AG08395 (cell line): ENCODE measurements at regions not wholly inside any gene's neighbourhood (a gene's known extent, or its start where the extent isn't known, plus 50 kb on each side); places are given as distances from the start of the nearest gene placed in this dataset.
"Not testable (repeated sequence)": the region's sequence is repeated elsewhere in the genome, so short reads cannot be mapped to it uniquely, and the experiment has no call there.

Source experiments
- DNase-seq: peaks from one replicate; pipeline ENCODE4 v3.0.0; 2012; ENCODE audit warnings: mixed read lengths, low spot score

DNA sequence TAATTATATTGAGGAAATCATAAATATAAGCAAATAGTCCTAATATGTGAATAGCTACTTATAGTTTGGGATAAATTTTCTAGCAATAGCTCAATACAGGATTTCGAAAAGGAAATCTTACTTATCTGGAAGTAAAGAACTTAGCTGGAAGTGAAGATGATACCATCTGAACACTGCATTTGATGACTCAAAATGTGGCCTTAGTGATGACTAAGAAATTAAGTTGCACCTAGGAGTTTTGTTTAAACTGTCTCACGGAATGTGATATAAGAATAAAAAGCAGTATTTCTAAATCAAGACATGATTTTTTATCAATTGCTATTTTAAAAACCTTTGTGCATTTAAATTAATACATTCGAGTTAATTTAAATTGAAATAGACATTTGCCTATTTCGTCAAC is 91.2 kb downstream of the EOMES start:
- DNase-seq: peak; percentile 32

DNA sequence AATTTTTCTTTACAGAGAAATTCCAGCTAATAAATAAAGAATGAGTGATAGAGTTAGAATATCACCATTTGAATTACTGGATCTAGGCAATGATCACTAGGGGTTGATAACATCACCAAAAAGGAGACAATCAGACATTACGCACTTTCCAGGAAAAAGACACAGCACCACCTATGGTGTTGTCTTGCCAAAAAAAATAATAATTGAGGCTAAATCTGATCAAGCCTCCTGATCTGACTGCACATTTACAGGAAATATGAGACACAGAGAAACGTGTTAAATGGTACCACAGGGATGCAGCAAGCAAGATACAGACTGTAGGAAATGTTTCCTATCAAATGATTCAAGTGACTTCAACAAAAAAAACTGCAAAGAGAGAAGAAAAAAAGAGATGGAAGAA is 92.8 kb downstream of the EOMES start:
- no peak for DNase-seq

DNA sequence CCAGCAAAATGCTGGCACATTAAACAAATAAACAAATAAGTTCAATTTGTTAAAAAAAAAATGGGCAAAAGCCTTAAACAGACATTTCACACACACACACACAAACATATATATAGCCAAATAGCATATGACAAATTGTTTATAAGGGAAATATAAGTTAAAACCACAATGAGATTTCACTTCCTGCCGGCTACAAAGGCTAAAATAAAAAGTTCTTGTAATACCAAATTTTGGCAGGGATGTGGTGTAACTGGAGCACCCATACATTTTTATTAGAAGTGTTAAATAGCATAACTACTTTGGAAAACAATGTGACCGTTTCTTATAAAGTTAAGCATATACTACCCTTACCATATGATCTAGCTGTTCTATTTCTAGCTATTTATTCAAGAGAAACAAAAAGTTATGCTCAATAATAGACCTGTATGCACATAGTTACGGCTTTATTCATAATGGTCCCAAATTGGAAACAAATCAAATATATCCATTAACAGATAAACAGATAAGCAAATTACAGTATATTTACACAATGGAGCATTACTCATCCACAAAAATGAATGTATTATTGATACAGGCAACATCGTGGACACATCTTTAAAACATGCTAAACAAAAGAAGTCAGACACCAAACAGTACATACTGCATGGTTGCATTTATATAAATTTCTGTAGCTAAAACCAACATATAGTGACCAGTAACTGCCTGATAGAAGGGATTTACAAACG is 93.9 kb downstream of the EOMES start:
- DNase-seq: no peak

DNA sequence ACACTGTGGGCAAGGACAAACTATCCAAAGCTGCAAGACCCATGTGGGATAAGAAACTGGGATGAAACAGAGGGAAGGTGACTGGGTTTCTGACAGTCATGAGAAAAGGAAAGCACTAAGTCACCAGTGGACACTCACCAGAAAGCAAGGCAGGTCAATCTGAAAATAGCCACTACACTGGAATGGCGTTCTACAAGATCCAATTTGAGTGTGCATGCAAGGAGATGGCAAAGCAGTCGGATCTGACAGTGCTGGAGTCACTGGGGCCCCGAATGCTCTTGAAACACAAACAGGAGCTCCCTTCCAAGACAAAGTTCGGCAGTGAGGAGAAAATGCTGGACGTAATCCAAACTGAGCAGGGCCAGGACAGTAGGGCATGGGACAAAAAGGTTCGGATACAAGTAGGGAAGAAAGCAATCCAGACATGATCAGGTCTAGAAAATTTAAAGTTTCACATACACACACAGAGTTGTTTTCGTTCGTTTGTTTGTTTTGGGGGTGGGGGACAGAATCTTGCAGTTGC is 95.5 kb downstream of the EOMES start:
- no peak for DNase-seq

DNA sequence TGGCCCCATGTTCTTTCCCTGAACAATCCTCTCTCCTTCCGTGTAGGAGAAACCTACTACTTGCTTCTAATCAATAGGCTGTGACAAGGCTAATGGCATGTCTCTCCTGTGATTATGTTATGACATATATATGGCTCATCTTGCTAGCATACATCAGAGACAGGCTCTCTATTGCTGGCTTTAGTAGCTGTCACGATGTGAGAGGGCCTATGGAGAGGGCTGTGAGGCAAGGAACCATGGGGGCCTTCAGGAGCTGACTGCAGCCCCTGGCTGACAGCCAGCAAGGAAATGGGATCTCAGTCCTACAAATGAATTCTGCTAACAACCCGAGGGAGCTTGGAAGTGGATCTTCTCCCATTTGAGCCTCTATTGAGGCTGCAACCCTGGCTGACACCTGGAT is 96.3 kb downstream of the EOMES start:
- DNase-seq: no peak

DNA sequence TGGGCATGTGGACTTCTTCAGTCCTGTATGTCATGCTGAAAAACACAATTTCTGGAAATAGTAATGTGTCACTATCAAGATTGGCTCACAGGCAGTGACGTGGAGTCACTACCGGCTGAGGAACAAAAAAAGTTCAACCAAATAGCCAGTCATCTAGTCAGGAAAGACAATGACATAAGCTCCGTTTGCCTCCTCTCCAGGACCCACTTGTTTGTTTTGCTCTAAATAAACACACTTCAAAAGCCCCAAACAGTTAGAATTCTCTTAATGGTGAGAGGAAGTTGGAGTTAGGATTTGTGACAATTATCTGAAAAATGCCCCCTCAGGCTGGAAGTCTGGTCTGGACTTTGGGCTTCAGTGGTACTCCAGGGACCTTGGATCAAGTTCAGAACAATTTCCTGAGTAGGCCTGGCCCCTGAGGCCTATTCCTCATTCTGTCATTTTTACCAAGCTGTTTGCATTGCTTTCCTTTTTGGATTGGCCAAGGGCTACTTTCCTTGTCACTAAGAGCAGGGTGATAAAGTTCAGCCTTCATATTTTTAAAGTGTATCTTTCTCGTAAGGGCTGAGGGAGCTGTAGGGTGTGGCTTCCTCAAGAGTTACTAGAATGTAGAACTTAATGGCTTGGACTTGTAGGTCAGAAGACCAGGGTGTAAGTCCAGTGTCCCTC is 98.9 kb downstream of the EOMES start:
- no peak for DNase-seq

DNA sequence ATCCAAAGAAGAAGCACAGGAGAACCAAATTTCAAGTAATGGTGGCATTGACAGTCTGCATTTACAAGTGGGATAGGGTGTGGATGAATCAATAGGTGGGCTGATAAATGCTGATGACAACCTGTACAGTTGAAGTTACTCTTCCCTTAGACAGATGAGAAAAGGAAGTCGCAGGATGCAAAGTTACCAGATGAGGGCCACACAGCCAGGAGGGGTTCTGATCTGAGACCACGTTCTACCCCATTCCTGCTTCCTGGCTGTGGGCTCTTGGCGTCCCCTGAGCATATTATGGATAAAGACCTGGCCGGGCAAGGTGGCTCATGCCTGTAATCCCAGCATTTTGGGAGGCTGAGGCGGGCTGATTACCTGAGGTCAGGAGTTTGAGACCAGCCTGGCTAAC is 104.6 kb downstream of the EOMES start:
- DNase-seq: no peak

DNA sequence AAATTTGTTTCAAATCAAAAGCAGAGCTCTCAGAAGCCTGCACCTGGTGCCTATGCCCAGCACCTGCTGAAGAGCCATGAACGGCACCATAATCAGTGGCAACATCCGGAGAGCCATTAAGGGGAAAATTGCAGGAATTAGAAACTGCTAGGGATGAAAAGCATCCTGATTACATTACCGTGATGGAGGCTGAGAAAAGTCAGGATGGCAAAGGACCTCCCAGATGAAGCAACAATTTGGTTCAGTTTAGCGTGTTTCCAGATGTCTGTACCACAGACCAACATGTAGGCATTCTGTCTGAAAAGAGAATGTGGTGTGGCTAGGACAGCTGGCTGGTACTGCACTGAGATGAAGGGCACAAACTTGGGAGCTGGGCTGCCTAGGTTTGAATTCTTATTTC is 106.1 kb downstream of the EOMES start:
- DNase-seq: no peak

DNA sequence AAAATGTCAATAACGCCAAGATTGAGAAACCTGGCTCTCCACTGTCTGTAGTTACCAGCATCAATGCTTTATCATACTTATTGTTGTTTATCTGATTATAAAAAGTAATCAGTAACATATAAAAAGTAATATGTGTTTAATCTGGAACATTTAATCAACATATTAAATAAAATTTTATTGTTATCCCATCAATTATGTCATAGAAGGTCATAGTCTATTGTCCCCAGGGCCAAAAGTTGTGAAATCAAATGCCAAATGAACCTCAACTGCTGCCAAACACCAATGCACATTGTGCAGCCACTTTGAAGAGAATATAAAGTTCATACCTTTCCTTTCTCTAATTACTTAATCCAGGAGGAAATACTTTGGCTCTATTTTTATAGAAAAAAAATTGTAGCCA is 106.6 kb downstream of the EOMES start:
- no peak for DNase-seq

DNA sequence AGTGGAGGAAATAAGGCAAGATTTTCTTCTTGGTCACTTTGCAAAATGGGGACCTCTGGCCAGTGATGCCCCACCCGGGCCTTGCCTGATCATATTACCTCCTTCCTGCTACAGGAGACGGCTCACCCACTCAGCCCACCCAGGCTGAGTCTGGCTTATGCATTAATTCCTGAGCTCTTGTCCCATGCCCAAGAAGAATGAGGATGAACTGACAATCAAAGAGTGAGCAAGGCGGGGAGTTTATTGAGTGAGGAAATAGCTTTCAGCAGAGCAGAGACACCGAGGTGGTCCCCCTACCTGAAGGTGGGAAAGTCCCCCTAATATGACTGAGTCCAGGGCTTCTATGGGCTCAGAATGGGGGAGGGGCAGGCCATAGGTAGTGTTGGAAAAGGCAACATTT is 107.5 kb downstream of the EOMES start:
- no peak for DNase-seq

DNA sequence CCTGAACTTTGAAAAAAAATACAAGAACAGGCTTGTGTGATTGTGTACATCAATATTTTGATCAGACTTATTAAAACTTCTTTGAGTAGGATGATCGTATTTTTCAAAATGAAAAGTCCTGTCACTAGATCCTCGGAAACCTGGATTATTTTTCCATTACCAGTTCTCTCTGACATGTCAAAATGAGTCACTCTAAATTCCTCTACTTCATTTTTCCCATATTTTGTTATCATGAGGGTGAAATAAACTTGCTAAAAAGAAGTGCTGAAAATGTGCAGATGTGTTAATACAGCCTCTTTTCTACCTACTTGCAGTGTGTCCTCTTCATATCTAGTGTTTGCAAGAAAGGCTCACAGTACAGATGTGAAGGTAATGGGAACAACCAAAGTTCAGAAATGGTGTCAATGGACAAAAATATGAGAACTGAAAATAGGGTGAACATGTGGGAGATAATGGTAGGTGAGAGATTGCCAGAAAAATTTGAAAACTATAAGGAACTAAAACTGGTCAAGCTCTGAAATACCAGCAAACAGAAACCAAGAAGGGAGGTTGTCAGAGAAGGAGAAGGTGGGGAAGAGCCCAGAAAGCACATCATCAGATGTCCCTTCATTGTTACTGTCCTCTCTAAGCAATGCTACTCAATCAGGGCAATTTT is 108.2 kb downstream of the EOMES start:
- peak; percentile 48 for DNase-seq

DNA sequence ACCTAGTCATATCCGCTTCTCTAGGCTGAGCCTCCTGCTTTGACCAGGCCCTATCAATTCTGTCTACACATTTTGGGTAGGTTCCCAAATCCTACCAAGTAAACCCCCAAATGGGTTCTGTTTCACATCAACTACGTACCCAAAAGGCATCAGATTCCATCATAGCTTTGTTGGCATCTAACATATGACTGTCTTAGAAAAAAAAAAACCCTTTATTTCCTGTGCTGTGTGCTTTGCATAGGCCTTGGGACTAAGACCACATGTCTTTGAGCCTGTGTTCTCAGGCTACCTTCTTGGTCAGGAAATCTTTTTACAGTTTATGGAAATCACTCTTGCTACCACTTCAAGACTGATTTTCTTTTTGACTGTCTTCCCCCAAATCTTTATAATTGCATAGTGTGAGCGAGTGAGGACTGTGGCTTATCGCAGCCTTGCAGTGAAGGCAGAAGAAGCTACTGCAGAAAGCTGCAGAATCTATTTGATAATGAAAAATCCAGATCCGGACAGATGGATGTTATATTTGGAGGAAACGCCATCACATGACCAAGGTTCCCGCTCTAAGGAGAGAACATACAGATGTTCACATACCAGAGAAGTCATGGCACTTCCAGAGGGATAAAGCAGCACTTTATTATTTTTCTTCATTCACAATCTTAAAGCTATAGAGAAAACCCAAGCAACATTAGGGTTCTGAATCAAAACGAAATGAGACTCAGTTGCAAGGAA is 111.2 kb downstream of the EOMES start:
- no peak for DNase-seq

DNA sequence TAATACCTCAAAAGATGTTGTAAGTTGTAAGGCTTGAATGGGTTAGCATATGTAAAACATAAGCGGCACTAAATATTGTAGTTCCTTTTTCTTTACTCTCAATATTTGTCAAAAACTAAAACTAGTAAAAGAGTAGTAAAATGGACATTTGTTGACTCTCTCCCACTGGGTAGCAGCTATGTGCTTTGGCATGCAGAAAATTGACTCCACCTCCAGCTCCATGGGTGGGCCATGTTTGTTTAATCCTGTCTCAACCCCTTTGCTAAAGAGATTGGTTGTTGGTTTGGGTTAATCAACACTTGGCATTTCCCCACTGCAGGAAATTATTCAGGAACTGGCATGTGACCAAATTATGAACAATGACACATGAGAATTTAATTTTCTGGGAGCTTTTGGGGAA is 114.8 kb downstream of the EOMES start:
- DNase-seq: peak; percentile 36

DNA sequence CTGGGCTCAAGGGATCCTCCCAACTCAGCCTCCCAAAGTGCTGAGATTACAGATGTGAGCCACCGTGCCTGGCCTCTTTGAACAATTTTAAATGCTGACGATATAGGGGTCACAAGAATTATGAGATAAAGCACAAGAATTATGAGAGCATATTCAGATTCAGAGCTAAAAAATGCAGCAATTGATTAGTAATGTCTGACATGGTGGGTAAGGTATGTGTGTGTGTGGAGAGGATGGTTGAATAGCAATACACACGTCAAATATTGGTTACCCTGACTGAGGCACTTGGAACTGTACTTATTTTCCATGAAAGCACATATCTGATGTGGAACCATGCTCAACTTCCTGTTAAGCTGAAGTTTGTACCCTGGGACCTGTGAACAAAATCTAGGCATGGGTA is 115.6 kb downstream of the EOMES start:
- DNase-seq: no peak

DNA sequence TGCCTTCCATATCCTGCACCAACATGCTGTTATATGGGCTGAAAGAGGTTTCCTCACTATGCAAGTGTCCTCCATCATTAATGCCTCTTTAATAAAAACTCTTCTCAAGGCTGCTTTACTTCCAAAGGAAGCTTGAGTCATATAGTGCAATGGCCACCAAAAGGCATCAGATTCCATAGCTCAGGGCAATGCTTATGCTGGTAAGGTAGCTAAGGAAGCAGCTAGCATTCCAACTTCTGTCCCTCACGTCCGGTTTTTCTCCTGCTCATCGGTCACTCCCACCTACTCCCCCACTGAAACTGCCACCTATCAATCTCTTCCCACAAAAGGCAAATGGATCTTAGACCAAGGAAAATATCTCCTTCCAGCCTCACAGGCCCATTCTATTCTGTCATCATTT is 117.1 kb upstream of the SLC4A7 start:
- not testable (repeated sequence) for DNase-seq

DNA sequence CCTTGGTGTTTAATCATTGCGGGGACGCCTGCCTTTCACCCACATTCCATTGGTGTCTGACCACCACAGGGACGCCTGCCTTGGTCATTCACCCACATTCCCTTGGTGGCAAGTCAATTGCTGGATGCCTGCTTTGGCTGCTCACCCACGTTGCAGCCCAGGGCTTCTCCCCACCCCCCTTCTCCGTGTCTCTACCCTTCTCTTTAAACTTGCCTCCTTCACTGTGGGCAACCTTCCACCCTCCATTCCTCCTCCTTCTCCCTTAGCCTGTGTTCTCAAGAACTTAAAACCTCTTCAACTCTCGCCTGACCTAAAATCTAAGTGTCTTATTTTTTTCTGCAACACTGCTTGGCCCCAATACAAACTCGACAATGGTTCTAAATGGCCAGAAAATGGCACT is 115.6 kb upstream of the SLC4A7 start:
- DNase-seq: not testable (repeated sequence)

DNA sequence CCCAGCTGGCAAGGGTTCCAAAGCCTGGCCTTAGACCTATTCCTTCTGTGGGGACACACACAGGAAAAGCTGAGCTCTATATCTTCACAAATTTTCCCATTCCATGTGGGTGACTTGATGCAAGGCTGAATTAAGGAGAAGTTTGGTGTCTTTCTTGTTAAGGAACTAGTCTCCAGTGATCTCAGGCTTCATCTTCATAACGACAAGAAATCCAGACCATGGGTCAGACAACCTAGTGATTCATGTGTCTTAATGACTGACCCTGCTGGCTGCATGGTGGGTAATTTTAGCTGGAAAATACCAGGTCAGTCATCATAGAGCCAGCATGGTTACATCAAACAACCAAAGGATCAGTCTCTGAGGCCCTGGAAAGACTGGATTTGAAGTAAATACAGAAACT is 112.7 kb upstream of the SLC4A7 start:
- peak; percentile 52 for DNase-seq

DNA sequence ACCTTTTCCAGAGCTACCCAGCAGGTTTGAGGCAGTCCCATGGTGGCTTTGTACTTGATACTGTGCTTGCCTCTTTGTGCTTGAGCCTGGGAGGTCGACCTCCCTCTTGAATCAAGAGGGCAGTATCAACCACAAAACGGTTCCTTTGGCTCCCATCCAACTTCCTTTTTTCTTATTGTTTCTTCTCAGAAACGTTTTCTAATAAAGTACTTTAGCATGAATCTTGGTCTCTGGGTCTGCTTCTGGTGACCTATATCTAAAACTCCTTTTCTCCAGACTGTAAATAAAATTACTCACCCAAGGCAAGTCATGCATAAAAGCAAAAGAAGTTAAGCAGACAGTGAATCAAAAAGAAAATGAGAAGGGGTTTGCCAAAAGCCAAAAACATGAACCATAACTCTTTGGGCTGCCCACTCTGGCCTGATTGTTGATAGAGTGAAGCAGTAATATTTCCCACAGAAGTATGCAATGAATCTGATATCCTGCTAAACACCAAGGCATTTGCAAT is 112.2 kb upstream of the SLC4A7 start:
- DNase-seq: no peak

DNA sequence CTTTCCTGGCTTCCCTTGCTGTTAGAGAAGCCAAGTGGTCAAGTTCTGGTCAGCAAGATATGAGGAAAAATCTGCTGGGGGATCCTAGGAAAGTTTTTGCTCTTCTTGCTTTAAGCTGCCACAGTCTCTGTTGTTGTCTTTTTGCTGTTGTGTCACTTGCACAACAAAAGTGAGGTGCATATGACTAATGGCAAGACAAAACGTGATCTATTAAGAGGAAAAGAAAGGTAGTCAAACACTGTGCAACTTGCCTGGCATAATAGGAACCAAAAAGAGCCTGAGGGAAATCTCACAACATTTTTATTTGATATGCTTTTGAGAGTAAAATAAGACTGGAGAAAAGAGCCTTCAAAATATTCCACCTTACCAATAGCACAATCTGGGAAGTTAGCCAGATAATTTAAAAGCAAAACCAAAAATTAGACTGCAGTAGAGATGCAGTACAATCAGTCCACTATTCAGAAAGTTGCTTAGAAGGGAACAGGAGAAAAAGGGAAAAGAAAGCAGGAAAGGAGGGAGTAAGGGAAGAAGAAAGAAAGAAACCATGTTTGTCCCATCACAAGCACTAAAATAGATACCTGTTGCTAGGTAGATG is 110.0 kb upstream of the SLC4A7 start:
- DNase-seq: no peak

DNA sequence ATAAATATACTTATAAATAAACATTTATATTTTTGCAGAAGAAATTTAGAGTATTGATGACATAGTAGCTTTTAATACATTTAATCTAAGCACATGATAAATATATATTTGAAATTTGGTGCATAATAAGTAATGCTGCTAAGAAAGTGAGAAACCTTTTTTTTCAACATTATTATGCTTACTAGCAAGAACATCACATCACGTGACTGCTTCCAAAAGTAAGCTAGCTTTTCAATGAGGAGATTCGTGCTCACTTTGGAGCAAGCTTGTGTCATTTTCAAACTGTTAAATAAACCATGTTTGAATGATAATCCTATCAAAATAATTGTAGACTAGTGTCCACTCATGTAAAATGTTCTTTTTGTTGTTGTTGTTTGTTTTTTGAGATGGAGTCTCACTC is 109.0 kb upstream of the SLC4A7 start:
- DNase-seq: no peak

DNA sequence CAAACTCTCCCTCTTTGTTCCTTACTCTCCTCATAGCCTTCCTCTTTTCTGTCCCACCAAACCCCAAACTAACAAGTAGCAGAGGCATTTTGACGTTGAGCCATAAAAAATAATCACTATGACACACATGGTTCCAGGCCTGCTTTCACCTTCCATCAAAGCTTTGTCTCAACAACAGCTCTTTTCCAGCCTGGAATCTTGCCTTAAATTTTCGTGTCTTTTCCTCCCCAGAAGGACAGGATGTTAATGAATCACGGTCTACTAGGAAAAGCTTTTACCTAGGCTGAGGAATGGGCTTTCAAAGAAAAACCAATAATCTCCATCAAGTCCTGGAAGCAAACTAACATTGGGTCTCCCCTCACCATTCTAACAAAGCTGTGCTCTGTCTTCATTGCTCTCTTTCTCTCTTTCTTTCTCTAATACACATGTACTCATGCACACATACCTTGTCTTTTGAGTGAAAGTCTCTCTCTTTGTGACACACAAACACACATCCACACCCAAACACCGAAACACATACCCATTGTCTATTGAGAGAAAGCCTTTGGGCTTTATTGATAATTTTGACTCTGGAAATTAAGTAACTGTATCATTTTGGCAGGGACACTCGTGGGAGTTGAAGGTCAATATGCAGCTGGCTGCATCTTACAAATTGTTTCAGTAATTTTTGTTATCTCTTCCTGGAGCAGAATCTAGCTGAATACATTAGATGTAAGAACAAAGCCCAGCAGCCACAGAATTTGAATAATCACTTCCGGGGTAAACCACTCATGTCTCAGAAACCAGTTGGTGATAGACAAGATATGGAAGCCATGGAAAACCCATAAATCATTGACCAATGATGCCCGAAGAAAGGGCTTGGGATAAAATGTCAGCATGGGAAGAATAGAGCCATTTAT is 107.4 kb upstream of the SLC4A7 start:
- DNase-seq: no peak
